ENCODE measurements at regions not wholly inside any gene's neighbourhood (a gene's known extent, or its start where the extent isn't known, plus 50 kb on each side); places are given as distances from the start of the nearest gene placed in this dataset.

DNA sequence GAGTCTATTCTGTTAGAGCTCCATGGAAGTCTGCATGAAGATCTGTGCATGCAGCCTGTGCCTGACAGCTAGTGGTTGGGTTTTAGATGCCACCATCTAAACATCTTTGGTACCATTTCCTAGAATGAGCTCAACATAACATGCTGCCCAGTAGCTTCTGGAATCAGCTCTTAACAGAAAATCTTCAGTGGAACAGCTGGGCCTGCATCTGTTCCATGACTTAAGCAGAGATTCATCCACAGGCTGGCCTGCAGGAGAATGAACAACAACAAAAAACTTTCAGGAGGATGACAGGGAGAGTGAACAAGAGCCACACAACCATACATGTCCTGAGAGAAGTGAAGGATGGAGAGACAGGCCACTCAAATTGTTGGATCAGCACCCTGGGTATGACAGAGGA is 316.6 kb downstream of the RDH14 start:
- TF ChIP-seq CTCF (IDR thresholded peaks at IDR 0.05): no peak
- TF ChIP-seq POLR2A (IDR thresholded peaks at IDR 0.05): no peak
